Progenitor cell of endocrine pancreas (in vitro differentiated cells): ENCODE measurements at regions not wholly inside any gene's neighbourhood (a gene's known extent, or its start where the extent isn't known, plus 50 kb on each side); places are given as distances from the start of the nearest gene placed in this dataset.
A peak's percentile ranks its signal among the peaks of the same experiment; 100 is the strongest.

Experiments used
- DNase-seq: peaks from one replicate; pipeline ENCODE4 v3.0.0; 2021; ENCODE audit warnings: low spot score; ENCODE audit not compliant: unreplicated experiment
- H3K27ac Mint-ChIP-seq: 2 replicates; pipeline ENCODE4 v1.8.0; 2021; ENCODE audit warnings: mild to moderate bottlenecking, moderate library complexity, mixed read lengths
- H3K27me3 Mint-ChIP-seq: 2 replicates; pipeline ENCODE4 v1.8.0; 2021; ENCODE audit warnings: mixed read lengths
- H3K36me3 Mint-ChIP-seq: 2 replicates; pipeline ENCODE4 v1.8.0; 2022; ENCODE audit warnings: mixed read lengths; ENCODE audit not compliant: insufficient read depth
- H3K4me1 Mint-ChIP-seq: 2 replicates; pipeline ENCODE4 v1.8.0; 2021; ENCODE audit warnings: low read depth, mixed read lengths
- H3K4me3 Mint-ChIP-seq: 2 replicates; pipeline ENCODE4 v1.8.0; 2021; ENCODE audit warnings: low read depth, mild to moderate bottlenecking, moderate library complexity, mixed read lengths
- H3K9me3 Mint-ChIP-seq: 2 replicates; pipeline ENCODE4 v1.8.0; 2021; ENCODE audit warnings: low read depth, mixed read lengths
- TF ChIP-seq, protein P1 (sequence below): fragments of 200-600 bp; sonication (generic); IDR thresholded peaks from one replicate; pipeline ENCODE4 v1.5.0; 2021; ENCODE audit warnings: antibody characterized with exemption, mild to moderate bottlenecking; ENCODE audit not compliant: unreplicated experiment

DNA sequence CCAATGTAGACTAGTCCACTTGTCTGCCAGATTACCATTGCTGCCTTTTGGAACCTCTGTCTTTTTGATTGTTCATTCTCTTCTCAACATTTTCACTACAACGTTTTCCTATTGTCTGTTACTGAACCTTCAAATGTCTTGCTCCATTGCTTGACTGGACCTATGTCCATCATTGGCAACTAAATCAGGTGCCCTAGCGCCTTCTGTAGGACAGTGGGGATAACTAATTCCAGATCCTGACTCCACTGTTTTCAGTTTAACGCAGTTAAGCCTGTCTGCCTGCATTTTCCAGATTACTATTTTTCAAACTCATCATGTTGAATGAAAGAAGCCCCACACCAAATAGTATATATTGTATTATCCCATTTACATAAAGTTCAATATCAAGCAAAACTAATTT is 433.6 kb downstream of the RNF144B start:
- TF ChIP-seq, protein P1, sequence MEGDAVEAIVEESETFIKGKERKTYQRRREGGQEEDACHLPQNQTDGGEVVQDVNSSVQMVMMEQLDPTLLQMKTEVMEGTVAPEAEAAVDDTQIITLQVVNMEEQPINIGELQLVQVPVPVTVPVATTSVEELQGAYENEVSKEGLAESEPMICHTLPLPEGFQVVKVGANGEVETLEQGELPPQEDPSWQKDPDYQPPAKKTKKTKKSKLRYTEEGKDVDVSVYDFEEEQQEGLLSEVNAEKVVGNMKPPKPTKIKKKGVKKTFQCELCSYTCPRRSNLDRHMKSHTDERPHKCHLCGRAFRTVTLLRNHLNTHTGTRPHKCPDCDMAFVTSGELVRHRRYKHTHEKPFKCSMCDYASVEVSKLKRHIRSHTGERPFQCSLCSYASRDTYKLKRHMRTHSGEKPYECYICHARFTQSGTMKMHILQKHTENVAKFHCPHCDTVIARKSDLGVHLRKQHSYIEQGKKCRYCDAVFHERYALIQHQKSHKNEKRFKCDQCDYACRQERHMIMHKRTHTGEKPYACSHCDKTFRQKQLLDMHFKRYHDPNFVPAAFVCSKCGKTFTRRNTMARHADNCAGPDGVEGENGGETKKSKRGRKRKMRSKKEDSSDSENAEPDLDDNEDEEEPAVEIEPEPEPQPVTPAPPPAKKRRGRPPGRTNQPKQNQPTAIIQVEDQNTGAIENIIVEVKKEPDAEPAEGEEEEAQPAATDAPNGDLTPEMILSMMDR = no peak
- no peak for DNase-seq
- Mint-ChIP-seq H3K9me3 (peaks cover 16% of the 10 kb centered on the region), H3K27ac (no peak overlapping the region), H3K27me3 (no peaks in the 10 kb centered on the region), H3K36me3 (peaks cover 5% of the 10 kb centered on the region), H3K4me3 (no peak overlapping the region), H3K4me1 (no peaks in the 10 kb centered on the region)

DNA sequence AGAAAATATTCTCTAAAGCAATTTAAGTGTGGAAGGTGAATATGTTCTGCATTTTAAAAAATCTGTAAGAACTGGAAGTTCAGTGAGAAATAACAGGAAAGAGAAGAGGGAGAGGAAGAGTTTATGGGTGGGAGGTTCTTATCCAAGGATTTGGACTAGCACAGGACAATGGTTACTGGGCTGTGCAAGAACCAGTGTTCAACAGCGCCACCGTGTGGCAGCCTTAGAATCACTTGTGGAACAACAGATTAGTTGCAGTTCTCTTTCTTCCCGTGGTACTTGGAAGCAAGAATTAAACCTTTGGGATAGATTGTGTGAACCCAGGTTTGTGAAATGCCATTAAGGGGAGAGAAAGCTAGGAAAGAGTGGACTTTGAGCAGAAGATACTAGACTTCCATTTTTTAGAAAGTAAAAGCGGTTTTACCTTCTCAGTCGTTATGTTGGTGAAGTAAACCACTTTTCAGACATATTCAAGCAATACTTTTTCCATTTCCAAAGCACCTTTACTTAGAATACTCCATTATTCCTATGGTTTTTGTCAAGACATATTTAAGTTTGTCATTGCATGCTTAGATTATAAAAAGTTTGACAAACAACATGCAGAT is 436.7 kb downstream of the RNF144B start:
- no peak for DNase-seq
- peaks cover 5% of the 10 kb centered on the region for H3K36me3 Mint-ChIP-seq
- H3K4me1 Mint-ChIP-seq = no peaks in the 10 kb centered on the region
- no peak overlapping the region for H3K27ac Mint-ChIP-seq
- H3K4me3 Mint-ChIP-seq = no peak overlapping the region
- H3K27me3 Mint-ChIP-seq = no peaks in the 10 kb centered on the region
- peaks cover 15% of the 10 kb centered on the region for H3K9me3 Mint-ChIP-seq
- TF ChIP-seq, protein P1 = peak; percentile 60

DNA sequence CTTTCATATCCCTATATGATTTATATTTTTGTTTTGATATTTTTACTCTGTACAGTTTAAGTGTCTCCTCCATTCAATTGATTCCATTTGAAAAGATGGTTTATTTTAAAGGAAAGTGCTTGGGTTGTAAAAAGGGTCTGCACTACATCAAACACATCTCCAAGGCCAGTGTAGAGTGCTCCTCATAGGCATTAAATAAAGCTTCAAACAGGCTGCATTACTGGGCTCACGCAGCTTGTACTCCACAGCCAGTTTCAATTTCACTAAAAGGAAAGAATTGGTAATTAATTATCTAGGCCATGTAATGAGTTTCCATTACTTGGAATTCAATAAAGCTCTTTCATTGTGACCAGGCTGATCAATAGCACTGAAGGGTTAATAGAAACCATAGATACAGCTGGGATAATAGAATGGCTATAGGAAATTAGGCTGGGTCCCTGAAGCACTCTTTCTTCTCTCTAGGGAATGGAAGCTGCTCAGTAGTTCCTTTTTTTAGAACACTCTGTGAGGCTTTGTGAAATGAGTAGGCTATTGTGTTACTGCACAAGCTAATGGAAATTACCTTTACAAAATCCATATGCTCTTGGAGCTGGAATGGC is 442.2 kb downstream of the RNF144B start:
- TF ChIP-seq, protein P1 = no peak
- peaks cover 5% of the 10 kb centered on the region for H3K4me1 Mint-ChIP-seq
- H3K27ac Mint-ChIP-seq = no peak overlapping the region
- H3K27me3 Mint-ChIP-seq = no peaks in the 10 kb centered on the region
- no peak for DNase-seq
- peaks cover 4% of the 10 kb centered on the region for H3K9me3 Mint-ChIP-seq
- H3K36me3 Mint-ChIP-seq = no peaks in the 10 kb centered on the region
- no peak overlapping the region for H3K4me3 Mint-ChIP-seq

DNA sequence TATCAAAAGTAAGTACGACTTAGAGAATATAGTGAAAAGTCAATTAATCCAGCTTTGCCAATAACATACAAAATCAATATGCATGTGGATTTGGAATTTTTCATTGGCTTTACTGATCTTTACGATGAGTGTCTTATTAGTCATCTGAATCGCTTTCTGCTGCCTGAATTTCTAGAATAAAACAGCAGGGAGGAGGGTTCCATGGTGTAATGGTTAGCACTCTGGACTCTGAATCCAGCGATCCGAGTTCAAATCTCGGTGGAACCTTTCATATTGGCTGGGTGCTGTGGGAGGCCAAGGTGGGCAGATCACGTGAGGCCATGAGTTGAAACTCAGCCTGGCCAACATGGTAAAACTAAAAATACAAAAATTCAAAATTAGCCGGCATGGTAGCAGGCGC is 448.8 kb downstream of the RNF144B start:
- no peak overlapping the region for H3K4me3 Mint-ChIP-seq
- TF ChIP-seq, protein P1 = no peak
- no peaks in the 10 kb centered on the region for H3K9me3 Mint-ChIP-seq
- peaks cover 18% of the 10 kb centered on the region for H3K4me1 Mint-ChIP-seq
- H3K27ac Mint-ChIP-seq = no peak overlapping the region
- H3K27me3 Mint-ChIP-seq = no peaks in the 10 kb centered on the region
- no peaks in the 10 kb centered on the region for H3K36me3 Mint-ChIP-seq
- no peak for DNase-seq

DNA sequence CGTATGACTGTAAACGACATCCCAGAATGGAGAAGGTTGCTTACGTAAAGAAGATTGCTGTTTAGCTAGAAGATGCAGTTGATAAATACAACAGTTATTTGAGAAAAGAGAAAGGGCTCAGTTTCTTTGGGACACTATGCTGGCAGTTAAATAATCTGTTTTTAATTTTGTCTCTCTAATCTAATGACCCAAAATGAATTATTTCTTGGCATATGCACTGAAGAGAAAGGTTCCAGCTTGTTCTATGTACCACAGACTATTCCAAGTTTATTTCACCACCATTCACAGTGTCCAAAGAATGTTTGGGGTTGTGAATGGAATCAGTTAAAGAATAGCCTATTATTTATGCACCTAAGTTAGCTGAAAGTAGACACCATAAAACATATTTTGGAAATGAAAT is 449.9 kb downstream of the RNF144B start:
- Mint-ChIP-seq H3K36me3 (no peaks in the 10 kb centered on the region), H3K9me3 (no peaks in the 10 kb centered on the region), H3K4me3 (no peak overlapping the region), H3K27ac (no peak overlapping the region), H3K4me1 (peaks cover 17% of the 10 kb centered on the region), H3K27me3 (no peaks in the 10 kb centered on the region)
- DNase-seq = no peak
- TF ChIP-seq, protein P1 = no peak
